GM12872 (cell line): ENCODE measurements at regions not wholly inside any gene's neighbourhood (a gene's known extent, or its start where the extent isn't known, plus 50 kb on each side); places are given as distances from the start of the nearest gene placed in this dataset.

ENCODE experiments used
- CTCF ChIP-seq: IDR thresholded peaks from 3 replicates; pipeline ENCODE4 v1.5.1; 2011; ENCODE audit warnings: low read depth, mild to moderate bottlenecking, low read length, moderate library complexity; ENCODE audit not compliant: insufficient read depth

GRCh38 chr2:107572890-107573289 is 253.8 kb upstream of the RGPD4 start:
- TF ChIP-seq CTCF, result 0 out of 3 replicates have a peak, but pooled peaks have one; percentile 1

GRCh38 chr2:107576991-107577390 is 249.7 kb upstream of the RGPD4 start:
- TF ChIP-seq CTCF, result no peak

- no peak for TF ChIP-seq CTCF
These were observed 244.2 kb upstream of the RGPD4 start for GRCh38 chr2:107582487-107582886.

GRCh38 chr2:107584577-107584976 is 242.1 kb upstream of the RGPD4 start:
- no peak for TF ChIP-seq CTCF

GRCh38 chr2:107585851-107586250 is 240.8 kb upstream of the RGPD4 start:
- TF ChIP-seq CTCF, result no peak

- TF ChIP-seq CTCF, result no peak
These were observed 238.5 kb upstream of the RGPD4 start for GRCh38 chr2:107588181-107588580.

GRCh38 chr2:107589079-107589491 is 237.6 kb upstream of the RGPD4 start:
- no peak for TF ChIP-seq CTCF
